IPS DF 4.7 (cell line): ENCODE measurements at regions not wholly inside any gene's neighbourhood (a gene's known extent, or its start where the extent isn't known, plus 50 kb on each side); places are given as distances from the start of the nearest gene placed in this dataset.
"Not testable (repeated sequence)": the region's sequence is repeated elsewhere in the genome, so short reads cannot be mapped to it uniquely, and the experiment has no call there.

Experiments
- DNase-seq: peaks from one replicate; pipeline ENCODE4 v3.0.0-alpha.2; 2013; ENCODE audit warnings: low spot score; ENCODE audit errors: extremely low read depth

- not testable (repeated sequence) for DNase-seq
Observed at GRCh38 chr4:74505355-74505978, 60.5 kb downstream of the AREG start.

DNA sequence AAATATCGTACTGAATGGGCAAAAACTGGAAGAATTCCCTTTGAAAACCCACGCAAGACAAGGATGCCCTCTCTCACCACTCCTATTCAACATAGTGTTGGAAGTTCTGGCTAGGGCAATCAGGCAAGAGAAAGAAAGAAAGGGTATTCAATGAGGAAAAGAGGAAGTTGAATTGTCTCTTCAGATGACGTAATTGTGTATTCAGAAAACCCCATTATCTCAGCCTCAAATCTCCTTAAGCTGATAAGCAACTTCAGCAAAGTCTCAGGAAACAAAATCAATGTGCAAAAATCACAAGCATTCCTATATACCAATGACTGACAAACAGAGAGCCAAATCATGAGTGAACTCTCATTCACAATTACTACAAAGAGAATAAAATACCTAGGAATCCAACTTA is 64.4 kb downstream of the AREG start:
- DNase-seq = not testable (repeated sequence)

GRCh38 chr4:74516303-74516702 is 71.4 kb downstream of the AREG start:
- no peak for DNase-seq

- DNase-seq = no peak
Observed at GRCh38 chr4:74517996-74518395, 73.1 kb downstream of the AREG start.

GRCh38 chr4:74522251-74522991 is 77.5 kb downstream of the AREG start:
- DNase-seq = no peak

DNA sequence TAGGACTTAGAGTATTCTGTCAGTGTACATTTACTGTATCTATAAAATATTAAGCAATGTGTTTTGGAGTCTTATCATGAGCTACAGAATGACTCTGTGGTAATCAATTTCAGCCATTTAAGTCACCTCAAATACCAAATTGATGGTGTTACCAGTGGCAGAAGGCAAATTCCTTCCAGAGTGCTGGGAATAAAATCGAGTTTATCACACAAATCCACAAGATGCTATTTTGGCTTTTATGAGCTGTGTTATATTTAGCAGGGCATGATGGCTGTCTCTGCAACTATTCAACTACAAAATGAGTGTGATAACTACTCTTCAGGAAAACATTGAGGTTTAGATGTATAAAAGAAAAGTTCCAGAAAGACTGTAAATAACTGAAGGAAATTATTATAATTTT is 78.2 kb downstream of the AREG start:
- DNase-seq = no peak

DNA sequence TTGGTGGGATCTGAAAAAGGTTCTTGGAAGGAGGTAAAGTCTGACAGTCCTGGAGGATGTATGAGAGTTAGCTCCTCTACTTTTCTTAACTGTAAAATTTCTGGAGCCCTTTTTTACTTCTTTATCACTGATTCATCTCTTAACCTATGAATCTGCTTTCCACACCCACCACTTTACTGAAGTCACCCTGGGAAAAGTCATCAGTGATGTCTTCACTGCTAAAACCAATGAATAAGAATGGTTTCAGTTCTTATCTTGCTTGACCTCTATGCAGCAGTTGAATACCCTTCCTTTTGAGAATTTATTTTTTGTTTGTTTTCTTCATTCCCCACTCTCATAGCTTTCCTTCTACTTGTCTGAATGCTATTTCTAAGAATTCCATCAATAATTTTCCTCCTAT is 80.0 kb downstream of the AREG start:
- no peak for DNase-seq

- DNase-seq = no peak
Observed at GRCh38 chr4:74527049-74527448, 82.1 kb downstream of the AREG start.

- no peak for DNase-seq
Observed at GRCh38 chr4:74528178-74528577, 83.2 kb downstream of the AREG start.

DNA sequence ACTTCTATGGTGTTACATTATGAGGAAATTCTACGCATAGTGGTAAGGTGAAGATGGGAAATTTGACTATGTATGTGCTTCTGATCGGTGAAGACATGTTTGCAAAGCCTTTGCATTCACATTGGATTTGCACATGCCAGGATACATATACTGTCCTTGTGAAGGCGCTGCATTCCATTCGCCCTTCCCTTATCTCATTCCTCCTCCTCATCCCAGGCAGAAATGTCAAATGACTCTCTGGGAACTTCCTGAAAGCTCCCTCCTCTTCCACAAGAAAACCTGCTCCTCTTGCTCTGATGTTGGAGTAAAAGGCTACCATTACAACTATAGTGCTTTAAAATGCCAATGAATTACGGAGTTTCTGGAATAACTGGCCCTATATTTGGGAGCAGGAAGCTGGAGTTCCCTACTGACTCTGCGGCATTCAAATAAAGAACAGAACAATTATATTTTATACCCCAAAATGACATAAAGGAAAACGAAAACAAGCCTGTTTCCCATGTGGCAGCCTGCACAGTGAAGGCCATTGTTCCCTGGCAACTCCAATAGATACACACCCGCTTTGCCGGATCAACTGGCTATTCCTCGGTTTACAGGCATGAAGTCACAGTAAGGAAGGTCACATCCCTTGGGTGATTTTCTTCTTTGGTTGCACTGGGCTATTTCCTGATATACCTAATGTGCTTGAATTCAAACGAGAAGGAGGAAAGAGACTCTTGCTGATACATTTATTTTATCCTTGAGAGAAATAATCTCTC is 84.5 kb downstream of the AREG start:
- no peak for DNase-seq

DNA sequence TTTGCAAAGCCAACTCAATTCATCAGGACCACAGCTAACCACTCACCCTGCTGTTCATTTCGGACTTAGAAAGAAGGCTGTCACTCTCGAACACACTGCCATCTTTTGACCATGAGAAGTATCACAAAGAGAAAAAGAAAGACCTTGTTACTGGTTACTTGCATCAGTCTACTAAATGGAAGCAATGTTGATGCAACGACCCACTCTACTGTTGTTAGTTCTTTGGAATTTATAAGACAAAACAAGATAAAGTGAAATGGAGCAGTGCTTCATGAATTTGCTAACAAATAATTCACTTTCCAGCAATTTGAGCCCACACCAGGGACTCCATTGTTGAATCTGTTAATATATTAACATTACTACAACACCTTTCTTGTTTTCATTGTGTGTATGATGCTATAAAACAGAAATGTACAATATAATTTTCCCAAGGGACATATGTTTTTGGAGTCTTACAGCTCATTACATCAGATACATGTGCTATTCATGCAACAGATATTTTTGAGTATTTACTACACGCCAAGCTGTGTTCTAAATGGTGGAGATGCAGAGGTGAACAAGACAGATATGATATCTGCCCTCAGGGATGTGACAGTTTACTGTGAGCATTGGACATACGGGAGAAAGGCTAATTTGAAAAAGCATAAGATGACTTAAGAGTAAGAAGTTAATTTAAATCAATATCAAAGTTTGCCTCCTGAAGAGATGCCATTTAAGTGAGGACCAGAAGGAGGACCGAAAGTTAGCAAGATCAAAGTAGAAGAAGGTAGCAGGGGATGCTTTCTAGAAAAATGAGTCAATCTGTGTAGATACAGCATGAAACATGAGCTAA is 87.2 kb downstream of the AREG start:
- DNase-seq = peak; percentile 51

- DNase-seq = no peak
Observed at GRCh38 chr4:74534121-74534520, 89.2 kb downstream of the AREG start.

GRCh38 chr4:74534936-74535335 is 90.0 kb downstream of the AREG start:
- DNase-seq = no peak

DNA sequence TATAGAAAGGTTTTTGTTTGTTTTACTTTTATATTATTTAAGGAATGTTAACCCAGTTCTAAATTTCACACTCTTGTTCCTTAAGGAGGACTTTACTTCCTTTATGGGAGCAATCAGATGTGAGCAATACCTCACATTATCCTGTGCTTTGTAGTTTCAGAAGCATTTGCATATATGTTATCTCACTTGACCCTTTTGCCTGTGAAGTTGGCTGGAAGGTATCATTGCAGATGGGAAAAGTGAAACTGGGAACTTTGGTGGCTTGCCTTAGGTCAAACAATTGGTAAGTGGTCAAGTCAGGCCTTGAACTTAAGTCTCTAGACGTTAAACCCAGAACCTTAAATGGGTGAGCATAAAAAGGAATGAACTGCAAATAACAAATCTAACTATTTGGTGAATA is 90.6 kb downstream of the AREG start:
- no peak for DNase-seq

DNA sequence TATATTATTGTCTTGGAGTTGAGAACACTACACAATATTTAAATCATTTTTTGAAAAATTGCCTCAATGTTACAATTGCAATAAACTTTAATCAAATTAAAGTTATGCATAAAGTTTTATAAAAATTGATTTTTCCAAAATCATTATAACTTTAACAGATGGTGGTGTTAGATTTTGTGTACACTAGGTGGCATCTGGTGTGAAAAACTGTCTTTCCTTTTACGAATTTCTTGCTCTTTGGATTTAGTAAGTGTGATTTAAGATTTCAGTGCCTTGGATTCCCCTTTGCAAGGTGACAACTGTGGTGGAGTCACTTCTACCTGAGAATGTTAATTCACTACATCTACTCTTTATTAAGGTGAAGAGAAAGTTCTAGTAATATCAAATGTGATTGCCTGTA is 91.6 kb downstream of the AREG start:
- DNase-seq = no peak

DNA sequence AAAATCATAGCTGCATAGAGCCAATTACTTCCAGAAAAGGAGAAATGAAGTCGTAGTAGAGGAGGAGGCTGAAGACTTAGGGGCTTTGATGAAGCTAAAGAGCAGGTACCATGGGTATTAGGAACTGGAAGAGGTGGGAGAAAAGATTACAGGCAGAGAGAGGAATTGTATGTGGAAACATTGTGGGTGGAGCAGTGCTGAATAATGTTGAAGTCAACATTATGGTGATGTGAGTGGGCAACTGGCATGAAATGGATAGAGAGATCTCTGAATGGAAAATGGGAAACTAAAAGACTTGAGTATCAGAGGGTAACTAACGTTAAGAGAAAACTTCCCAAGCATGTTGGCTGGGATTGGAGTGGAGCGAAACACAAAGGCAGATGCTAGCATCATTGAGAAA is 92.5 kb downstream of the AREG start:
- no peak for DNase-seq

DNA sequence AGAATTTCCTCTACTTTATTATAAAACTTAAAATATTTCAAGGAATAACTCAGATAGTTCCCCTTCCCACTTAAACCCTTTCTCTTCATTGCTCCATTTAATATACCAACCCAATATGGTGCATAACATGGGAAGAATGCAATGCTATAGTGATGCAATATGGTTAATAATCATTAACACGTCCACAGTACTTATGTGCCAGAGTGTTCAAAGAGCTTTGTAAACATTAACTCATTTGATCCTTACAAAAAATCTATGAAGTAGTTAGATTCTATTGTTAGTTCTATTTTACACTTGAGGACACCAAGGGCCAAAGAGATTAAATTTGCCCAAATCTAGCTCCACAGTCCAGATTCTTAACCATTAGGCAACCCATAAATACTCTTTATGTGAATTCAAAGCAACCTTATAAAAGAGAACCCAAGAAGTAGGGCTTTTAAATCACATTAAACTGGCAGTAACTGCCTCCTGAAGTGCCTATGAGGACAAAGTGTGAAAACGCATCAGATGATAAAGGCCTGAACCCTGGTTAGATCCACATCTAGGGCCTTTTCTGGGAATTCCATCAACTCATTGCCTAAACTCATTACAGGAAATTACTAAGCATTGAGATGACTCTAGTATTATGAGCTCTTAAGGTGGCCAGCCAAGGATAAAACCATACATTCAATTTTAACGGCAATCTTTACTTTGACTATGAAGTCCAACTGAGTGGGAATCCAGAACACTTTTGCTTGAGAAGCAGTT is 94.3 kb downstream of the AREG start:
- no peak for DNase-seq

GRCh38 chr4:74540193-74540592 is 95.3 kb downstream of the AREG start:
- no peak for DNase-seq

- no peak for DNase-seq
Observed at GRCh38 chr4:74541667-74542066, 96.7 kb downstream of the AREG start.

DNA sequence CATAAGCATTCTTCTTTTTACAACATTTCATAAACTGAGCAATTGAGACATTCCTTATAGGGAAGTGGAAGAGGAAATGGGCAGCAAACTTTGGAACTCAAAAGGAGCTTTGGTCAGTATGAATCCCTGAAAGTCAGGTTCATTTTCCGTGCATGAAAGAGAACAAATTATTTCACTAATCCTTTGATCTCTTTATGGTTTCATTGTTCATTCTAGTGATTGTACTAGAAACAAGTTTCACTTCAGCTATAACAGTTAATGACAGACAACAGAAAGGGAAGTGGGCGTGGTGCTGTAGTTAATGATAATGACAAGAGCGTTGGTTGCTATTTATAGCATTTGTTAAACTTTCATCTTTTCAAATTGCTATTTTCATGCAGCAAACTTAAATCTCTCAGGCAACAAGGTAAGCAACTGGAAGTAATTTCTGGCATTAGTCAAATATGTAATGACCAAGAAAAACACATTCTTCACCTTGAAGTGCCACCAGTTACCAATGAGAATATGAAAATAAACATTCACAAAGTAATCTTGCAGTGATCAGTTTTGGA is 98.4 kb downstream of the AREG start:
- DNase-seq = no peak

DNA sequence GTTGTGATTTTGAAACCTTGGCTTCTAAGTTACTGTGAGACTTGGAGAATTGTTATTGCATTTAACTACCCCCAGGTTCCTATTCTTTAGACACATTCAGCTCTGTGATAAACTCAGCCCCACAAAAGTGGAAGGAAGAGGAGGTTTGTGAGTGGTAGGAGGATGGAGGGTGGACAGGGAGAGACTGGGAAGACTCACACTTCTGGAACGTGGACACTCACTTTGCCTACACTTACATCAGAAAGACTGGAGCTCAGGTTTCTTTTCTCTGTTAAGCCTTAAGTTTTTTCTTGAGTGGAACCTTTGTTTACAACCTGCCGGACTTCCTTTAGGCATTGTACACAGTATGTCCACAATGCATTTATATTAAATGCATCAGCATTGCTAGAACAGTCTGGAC is 99.0 kb downstream of the AREG start:
- no peak for DNase-seq
